IMR-90 (cell line): ENCODE measurements at regions not wholly inside any gene's neighbourhood (a gene's known extent, or its start where the extent isn't known, plus 50 kb on each side); places are given as distances from the start of the nearest gene placed in this dataset.

Experiments
- ATAC-seq: fragments of 200-7000 bp; cut with Tn5 transposase; 2 replicates; pipeline ENCODE4 v1.9.1; 2020; ENCODE audit warnings: low read depth, mild to moderate bottlenecking, moderate library complexity
- BruUV-seq: library from RNA; stranded (reverse); fragments of 400-500 nt; replicated peaks from 2 replicates; lab custom pipeline; 2021; lab: Mats Ljungman, UMichigan
- CTCF ChIA-PET: fragments of 300-600 bp; formaldehyde crosslinking; extraction: SDS; loops from one replicate; lab custom pipeline; 2021; ENCODE audit warnings: antibody characterized with exemption; lab: Yijun Ruan, JAX
- POLR2A ChIA-PET: fragments of 300-600 bp; sonication (Branson Sonifier 250); formaldehyde crosslinking; loops from one replicate; lab custom pipeline; 2022; ENCODE audit warnings: antibody characterized with exemption; ENCODE audit not compliant: unreplicated experiment; lab: Charles Lee
- DNase-seq: peaks from one replicate; pipeline ENCODE4 v3.0.0; 2013
- H2AFZ ChIP-seq: replicated peaks from 2 replicates; pipeline ENCODE3; 2013; ENCODE audit warnings: low read length, mild to moderate bottlenecking; ENCODE audit not compliant: poor library complexity
- H2AK5ac ChIP-seq: 2 replicates; pipeline ENCODE4 v1.6.1; 2013; ENCODE audit warnings: low read depth, low read length, inconsistent platforms
- H2AK9ac ChIP-seq: replicated peaks from 2 replicates; pipeline ENCODE3; 2013; ENCODE audit warnings: mild to moderate bottlenecking, low read depth, low read length, moderate library complexity; ENCODE audit not compliant: poor library complexity
- H2BK120ac ChIP-seq: 2 replicates; pipeline ENCODE4 v1.6.1; 2013; ENCODE audit warnings: low read depth, low read length, inconsistent platforms
- H2BK15ac ChIP-seq: 3 replicates; pipeline ENCODE4 v1.6.1; 2013; ENCODE audit warnings: low read depth, low read length, inconsistent platforms
- H2BK20ac ChIP-seq: 2 replicates; pipeline ENCODE4 v1.6.1; 2013; ENCODE audit warnings: low read depth, mild to moderate bottlenecking, inconsistent platforms, low read length, moderate library complexity
- H2BK5ac ChIP-seq: 2 replicates; pipeline ENCODE4 v1.6.1; 2013; ENCODE audit warnings: mild to moderate bottlenecking, low read depth, low read length, inconsistent platforms; ENCODE audit not compliant: poor library complexity, severe bottlenecking
- H3K14ac ChIP-seq: replicated peaks from 2 replicates; pipeline ENCODE4 v1.6.1; 2013; ENCODE audit warnings: low read depth, low read length, inconsistent platforms
- H3K18ac ChIP-seq: 2 replicates; pipeline ENCODE4 v1.6.1; 2013; ENCODE audit warnings: low read depth, low read length, control low read depth
- H3K23ac ChIP-seq: 2 replicates; pipeline ENCODE4 v1.6.1; 2013; ENCODE audit warnings: low read depth, low read length, inconsistent platforms
- H3K27ac ChIP-seq: 2 replicates; pipeline ENCODE4 v1.5.1; 2013; ENCODE audit warnings: mild to moderate bottlenecking, control low read depth, low read length; ENCODE audit not compliant: insufficient read depth
- H3K27me3 ChIP-seq: 2 replicates; pipeline ENCODE4 v1.6.1; 2013; ENCODE audit warnings: low read length; ENCODE audit not compliant: control insufficient read depth, insufficient read depth
- H3K36me3 ChIP-seq: 2 replicates; pipeline ENCODE4 v1.6.1; 2013; ENCODE audit warnings: low read length, mixed read lengths; ENCODE audit not compliant: control insufficient read depth, insufficient read depth
- H3K4ac ChIP-seq: 2 replicates; pipeline ENCODE4 v1.6.1; 2013; ENCODE audit warnings: low read depth, low read length, inconsistent platforms
- H3K4me1 ChIP-seq: 2 replicates; pipeline ENCODE4 v1.6.1; 2013; ENCODE audit warnings: low read length, mixed read lengths; ENCODE audit not compliant: control insufficient read depth, insufficient read depth
- H3K4me2 ChIP-seq: 2 replicates; pipeline ENCODE4 v1.6.1; 2013; ENCODE audit warnings: low read depth, mild to moderate bottlenecking, control low read depth, low read length, moderate library complexity
- H3K4me3 ChIP-seq: 2 replicates; pipeline ENCODE4 v1.5.1; 2013; ENCODE audit warnings: low read depth, mild to moderate bottlenecking, control low read depth, low read length, moderate library complexity; ENCODE audit not compliant: insufficient read depth
- H3K56ac ChIP-seq: 2 replicates; pipeline ENCODE4 v1.6.1; 2013; ENCODE audit warnings: low read length, inconsistent platforms; ENCODE audit not compliant: insufficient read depth; ENCODE audit errors: extremely low read depth
- H3K79me1 ChIP-seq, 2 experiments: 2 replicates each; pipeline ENCODE4 v1.6.1; 2013; ENCODE audit warnings: low read length in 2 of 2, inconsistent platforms in 1 of 2, low read depth in 1 of 2
- H3K9ac ChIP-seq: 2 replicates; pipeline ENCODE4 v1.6.1; 2013; ENCODE audit warnings: low read depth, low read length, control low read depth
- H3K9me1 ChIP-seq: 2 replicates; pipeline ENCODE4 v1.6.1; 2013; ENCODE audit warnings: low read length, inconsistent platforms; ENCODE audit not compliant: insufficient read depth
- H3K9me3 ChIP-seq: 2 replicates; pipeline ENCODE4 v1.6.1; 2013; ENCODE audit warnings: low read length; ENCODE audit not compliant: control insufficient read depth, insufficient read depth
- H4K20me1 ChIP-seq: 2 replicates; pipeline ENCODE4 v1.6.1; 2013; ENCODE audit warnings: low read length, inconsistent platforms; ENCODE audit not compliant: insufficient read depth
- H4K5ac ChIP-seq: 2 replicates; pipeline ENCODE4 v1.6.1; 2013; ENCODE audit warnings: mild to moderate bottlenecking, low read depth, low read length, control low read depth
- H4K8ac ChIP-seq, 2 experiments: 2 replicates each; pipeline ENCODE4 v1.6.1; 2013; ENCODE audit warnings: low read depth in 2 of 2, low read length in 2 of 2, control low read depth in 1 of 2, inconsistent platforms in 1 of 2
- H4K91ac ChIP-seq: 2 replicates; pipeline ENCODE4 v1.6.1; 2013; ENCODE audit warnings: low read depth, low read length, inconsistent platforms; ENCODE audit not compliant: insufficient read depth
- BHLHE40 ChIP-seq: fragments of 150-350 bp; IDR thresholded peaks from 2 replicates; pipeline ENCODE4 v1.6.1; 2016; ENCODE audit warnings: mild to moderate bottlenecking, low read depth, low read length
- CHD1 ChIP-seq: IDR thresholded peaks from 2 replicates; pipeline ENCODE4 v1.6.1; 2012; ENCODE audit warnings: low read depth, low read length, improper control_type of control experiment
- RFX5 ChIP-seq: IDR thresholded peaks from 2 replicates; pipeline ENCODE4 v1.8.0; 2012; ENCODE audit warnings: low read depth, mild to moderate bottlenecking, low read length, moderate library complexity
- WGBS, 2 experiments: methylation state at CpG; one replicate each; pipeline versions ENCODE4 v1.1.5 to v1.1.7; 2013; ENCODE audit warnings: missing lambda C conversion rate in 2 of 2; ENCODE audit not compliant: insufficient read length in 1 of 2; ENCODE audit errors: extremely low coverage in 2 of 2; 5-methylcytosine and 5-hydroxymethylcytosine counted together
- dilution Hi-C: fragments of 300-500 bp; cut with HindIII; formaldehyde crosslinking; loops from one replicate; pipeline ENCODE4 v1.14.3; 2018; ENCODE audit warnings: low sequenced_read_pairs; ENCODE audit not compliant: unreplicated experiment
- in situ Hi-C: fragments of 300-500 bp; cut with MboI; formaldehyde crosslinking; loops from 3 replicates; pipeline ENCODE4 v1.14.3; 2019; ENCODE audit warnings: low sequenced_read_pairs, inconsistent platforms, mixed read lengths
- intact Hi-C: fragments of 100-400 bp; cut with micrococcal nuclease; formaldehyde crosslinking; loops from 2 replicates; pipeline ENCODE4 v1.10.0; 2022

DNA sequence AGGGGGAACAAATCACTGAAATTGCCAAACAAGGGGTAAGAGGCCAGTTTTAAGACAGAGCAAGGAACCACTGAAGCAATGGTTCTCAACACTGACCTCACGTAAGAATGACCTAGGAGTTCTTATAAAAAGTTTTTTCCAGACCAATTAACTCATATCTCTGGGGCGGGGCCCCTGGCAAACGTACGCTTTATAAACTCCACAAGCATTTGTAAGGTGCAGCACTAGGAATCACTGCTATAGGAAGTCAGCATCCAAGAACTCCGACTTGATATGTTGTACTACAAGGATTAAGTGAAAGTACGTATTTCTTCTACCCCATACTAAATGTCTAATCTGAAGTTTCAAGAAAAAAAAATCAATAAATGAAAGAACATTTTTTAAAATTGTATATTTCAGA is 269.9 kb downstream of the RCHY1 start:
- Histone ChIP-seq H3K4ac (no peak overlapping the region), H4K20me1 (no peaks in the 10 kb centered on the region), H3K36me3 (no peaks in the 10 kb centered on the region), H3K27ac (no peak overlapping the region), H3K14ac (no peak overlapping the region), H3K56ac (no peak overlapping the region), H4K91ac (no peak overlapping the region), H3K27me3 (no peaks in the 10 kb centered on the region), H2BK5ac (no peak overlapping the region), H4K5ac (no peak overlapping the region), H2AK9ac (no peak overlapping the region), H3K4me2 (no peak overlapping the region), H2BK15ac (no peak overlapping the region), H3K18ac (no peak overlapping the region), H3K4me1 (no peaks in the 10 kb centered on the region), H3K23ac (no peak overlapping the region), H3K9me1 (no peaks in the 10 kb centered on the region), H3K79me1 (no peaks in the 10 kb centered on the region), H2BK20ac (no peak overlapping the region), H2AK5ac (no peak overlapping the region), H2BK120ac (no peak overlapping the region), H3K4me3 (no peak overlapping the region), H2AFZ (no peak overlapping the region), H4K8ac (no peak overlapping the region), H3K9ac (no peak overlapping the region), H3K9me3 (no peaks in the 10 kb centered on the region)
- no peak for DNase-seq
- ChIA-PET CTCF (no interaction called here), POLR2A (no interaction called here)
- WGBS, 2 experiments: no CpG with 5 or more reads among the region's 6 CpGs
- TF ChIP-seq BHLHE40: no peak
- no peak for TF ChIP-seq RFX5
- no peak for TF ChIP-seq CHD1
- intact Hi-C loops (no loop called here), dilution Hi-C loops (no loop called here), in situ Hi-C loops (no loop called here)
- no peak for ATAC-seq
- no TSS peak for BruUV-seq
